Breast epithelium (tissue), 4 donors: ENCODE measurements at regions not wholly inside any gene's neighbourhood (a gene's known extent, or its start where the extent isn't known, plus 50 kb on each side); places are given as distances from the start of the nearest gene placed in this dataset.

Source experiments
- DNase-seq, 2 donors: peaks; one replicate each; pipeline ENCODE4 v3.0.0-alpha.2; 2019; ENCODE audit warnings: low spot score in 2 of 2
- H3K27ac ChIP-seq, 2 donors: fragments of 200-600 bp; sonication (generic) in 1 of 2; one replicate each; pipeline ENCODE4 v1.5.1; 2016 to 2019; ENCODE audit warnings: mild to moderate bottlenecking in 1 of 2
- H3K27me3 ChIP-seq, 2 donors: fragments of 200-600 bp; sonication (generic) in 1 of 2; one replicate each; pipeline versions ENCODE4 v1.5.1 to v1.6.0; 2017 to 2019; ENCODE audit warnings: control low read depth in 1 of 2, mild to moderate bottlenecking in 1 of 2
- H3K36me3 ChIP-seq: fragments of 200-600 bp; one replicate; pipeline ENCODE4 v1.5.1; 2019
- H3K4me1 ChIP-seq, 2 donors: fragments of 200-600 bp; sonication (generic); one replicate each; pipeline ENCODE4 v1.5.1; 2016 to 2019; ENCODE audit warnings: control low read depth in 1 of 2
- H3K4me3 ChIP-seq, 3 donors: fragments of 200-600 bp; sonication (generic); 1 replicate in 2 of 3; 2 replicates in 1 of 3; pipeline ENCODE4 v1.5.1; 2016 to 2019; ENCODE audit warnings: mild to moderate bottlenecking in 3 of 3, moderate library complexity in 2 of 3
- H3K9me3 ChIP-seq, 2 donors: fragments of 200-600 bp; sonication (generic) in 1 of 2; one replicate each; pipeline ENCODE4 v1.5.1; 2016 to 2019; ENCODE audit warnings: control low read depth in 1 of 2
- CTCF ChIP-seq, 3 donors: fragments of 450-650 bp; IDR thresholded peaks; one replicate each; pipeline ENCODE4 v1.5.1; 2016 to 2017; ENCODE audit warnings: antibody characterized with exemption in 3 of 3, mild to moderate bottlenecking in 3 of 3, moderate library complexity in 3 of 3
- POLR2A ChIP-seq: fragments of 450-650 bp; IDR thresholded peaks from one replicate; pipeline ENCODE4 v1.6.1; 2016; ENCODE audit warnings: antibody characterized with exemption, mild to moderate bottlenecking, moderate library complexity
- POLR2AphosphoS5 ChIP-seq, 3 donors: sonication (generic); formaldehyde crosslinking; IDR thresholded peaks; one replicate each; pipeline ENCODE4 v1.6.1; 2017; ENCODE audit warnings: antibody characterized with exemption in 3 of 3
- intact Hi-C: fragments of 100-400 bp; cut with DNase I; formaldehyde crosslinking; loops from one replicate; pipeline ENCODE4 v1.15.1; 2023; ENCODE audit warnings: low total_unique reads

GRCh38 chr7:49244543-49244942 is 320.2 kb downstream of the CDC14C start:
- Histone ChIP-seq H3K27me3 (no peaks in the 10 kb centered on the region), H3K9me3 (no peaks in the 10 kb centered on the region), H3K4me1 (no peaks in the 10 kb centered on the region), H3K36me3 (no peaks in the 10 kb centered on the region), H3K4me3 (no peak overlapping the region), H3K27ac (no peak overlapping the region)
- intact Hi-C loops, result no loop called here
- no peak for DNase-seq
- no peak for TF ChIP-seq POLR2AphosphoS5 (IDR thresholded peaks at IDR 0.05)
- TF ChIP-seq POLR2A, result no peak
- no peak for TF ChIP-seq CTCF (IDR thresholded peaks at IDR 0.05)

- Histone ChIP-seq H3K4me3 (no peak overlapping the region), H3K27ac (no peak overlapping the region), H3K4me1 (no peaks in the 10 kb centered on the region), H3K27me3 (no peaks in the 10 kb centered on the region), H3K9me3 (no peaks in the 10 kb centered on the region), H3K36me3 (no peaks in the 10 kb centered on the region)
- DNase-seq, result no peak
- no peak for TF ChIP-seq POLR2AphosphoS5 (IDR thresholded peaks at IDR 0.05)
- no peak for TF ChIP-seq POLR2A
- no peak for TF ChIP-seq CTCF (IDR thresholded peaks at IDR 0.05)
- intact Hi-C loops, result no loop called here
Measured at GRCh38 chr7:49245062-49245461, 320.7 kb downstream of the CDC14C start.

- intact Hi-C loops, result no loop called here
- H3K27ac ChIP-seq, result no peak overlapping the region
Measured at GRCh38 chr7:49247759-49248158, 323.4 kb downstream of the CDC14C start.

GRCh38 chr7:49255054-49255453 is 330.7 kb downstream of the CDC14C start:
- no peaks in the 10 kb centered on the region for H3K36me3 ChIP-seq
- H3K4me3 ChIP-seq, result no peak overlapping the region
- intact Hi-C loops, result no loop called here
- no peak for DNase-seq
- TF ChIP-seq CTCF (IDR thresholded peaks at IDR 0.05) (no peak), POLR2AphosphoS5 (IDR thresholded peaks at IDR 0.05) (no peak), POLR2A (no peak)
- H3K27ac ChIP-seq, result no peak overlapping the region
- no peaks in the 10 kb centered on the region for H3K27me3 ChIP-seq
- no peaks in the 10 kb centered on the region for H3K9me3 ChIP-seq
- no peaks in the 10 kb centered on the region for H3K4me1 ChIP-seq

More at GRCh38 chr7:49247759-49248158, 323.4 kb downstream of the CDC14C start:
- no peaks in the 10 kb centered on the region for H3K27me3 ChIP-seq
- no peaks in the 10 kb centered on the region for H3K9me3 ChIP-seq
- no peak for TF ChIP-seq POLR2A
- DNase-seq, result no peak
- no peaks in the 10 kb centered on the region for H3K4me1 ChIP-seq
- H3K36me3 ChIP-seq, result no peaks in the 10 kb centered on the region
- H3K4me3 ChIP-seq, result no peak overlapping the region

GRCh38 chr7:49260538-49260937 is 336.2 kb downstream of the CDC14C start:
- Histone ChIP-seq H3K9me3 (no peaks in the 10 kb centered on the region), H3K4me1 (no peaks in the 10 kb centered on the region), H3K36me3 (no peaks in the 10 kb centered on the region), H3K27ac (no peak overlapping the region), H3K4me3 (no peak overlapping the region), H3K27me3 (no peaks in the 10 kb centered on the region)
- DNase-seq, result no peak
- TF ChIP-seq POLR2A, result no peak
- no peak for TF ChIP-seq POLR2AphosphoS5 (IDR thresholded peaks at IDR 0.05)
- no peak for TF ChIP-seq CTCF (IDR thresholded peaks at IDR 0.05)
- intact Hi-C loops, result no loop called here

- Histone ChIP-seq H3K9me3 (no peaks in the 10 kb centered on the region), H3K27me3 (no peaks in the 10 kb centered on the region), H3K36me3 (no peaks in the 10 kb centered on the region), H3K4me3 (no peak overlapping the region), H3K27ac (no peak overlapping the region), H3K4me1 (no peaks in the 10 kb centered on the region)
- DNase-seq, result no peak
- intact Hi-C loops, result no loop called here
- no peak for TF ChIP-seq POLR2A
- no peak for TF ChIP-seq CTCF (IDR thresholded peaks at IDR 0.05)
- TF ChIP-seq POLR2AphosphoS5 (IDR thresholded peaks at IDR 0.05), result no peak
Measured at GRCh38 chr7:49261928-49262327, 337.6 kb downstream of the CDC14C start.
